ENCODE measurements at regions not wholly inside any gene's neighbourhood (a gene's known extent, or its start where the extent isn't known, plus 50 kb on each side); places are given as distances from the start of the nearest gene placed in this dataset.

GRCh38 chrY:8329431-8329830 lies 1007.8 kb upstream of the TSPY4 start:
- H3K4me3 ChIP-seq (ENCODE audit: low read depth, low read length) = no peak overlapping the region
- DNase-seq (ENCODE audit: low read depth) = no peak
- no peak for TF ChIP-seq CTCF (IDR thresholded peaks at IDR 0.05; ENCODE audit: low read depth, low read length, missing control alignments)

GRCh38 chrY:8329929-8330328 lies 1007.3 kb upstream of the TSPY4 start:
- TF ChIP-seq CTCF (IDR thresholded peaks at IDR 0.05; ENCODE audit: low read depth, low read length, missing control alignments) = no peak
- H3K4me3 ChIP-seq (ENCODE audit: low read depth, low read length) = no peak overlapping the region
- DNase-seq (ENCODE audit: low read depth) = no peak

GRCh38 chrY:8333328-8333727 lies 1003.9 kb upstream of the TSPY4 start:
- TF ChIP-seq CTCF (IDR thresholded peaks at IDR 0.05; ENCODE audit: low read depth, low read length, missing control alignments) = no peak
- DNase-seq (ENCODE audit: low read depth) = no peak

DNA sequence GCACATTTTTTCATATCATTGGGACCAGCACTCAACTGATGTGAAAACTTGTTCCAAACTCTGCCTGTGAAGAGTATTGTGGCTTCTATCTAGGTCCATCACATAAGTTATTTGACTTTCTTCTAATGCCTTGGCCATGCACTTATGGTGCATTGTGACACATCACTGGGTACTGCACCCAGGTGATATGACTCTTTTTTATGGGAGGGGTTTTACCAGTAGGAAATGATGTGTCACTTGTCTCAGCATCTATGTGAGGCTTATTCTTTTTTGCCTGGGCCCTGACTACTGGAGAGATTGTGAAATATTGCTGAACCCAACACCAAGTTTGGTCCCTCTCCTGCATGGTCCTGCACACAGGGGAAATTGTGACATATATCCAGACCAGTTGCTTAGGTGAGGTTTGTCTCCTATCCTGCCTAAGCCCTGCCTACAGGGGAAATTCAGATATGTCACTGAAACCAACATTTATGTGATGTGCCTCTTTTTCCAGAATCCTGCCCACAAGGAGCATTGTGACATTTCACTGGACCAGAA lies 1001.9 kb upstream of the TSPY4 start:
- TF ChIP-seq CTCF (IDR thresholded peaks at IDR 0.05; ENCODE audit: low read depth, low read length, missing control alignments) = no peak
- no peak for DNase-seq (ENCODE audit: low read depth)
- H3K4me3 ChIP-seq (ENCODE audit: low read depth, low read length) = no peak overlapping the region

More at GRCh38 chrY:8333328-8333727, 1003.9 kb upstream of the TSPY4 start:
- H3K4me3 ChIP-seq (ENCODE audit: low read depth, low read length) = no peak overlapping the region

- no peak for TF ChIP-seq CTCF (IDR thresholded peaks at IDR 0.05; ENCODE audit: low read depth, low read length, missing control alignments)
- no peak overlapping the region for H3K4me3 ChIP-seq (ENCODE audit: low read depth, low read length)
- DNase-seq (ENCODE audit: low read depth) = no peak
These were observed 1001.0 kb upstream of the TSPY4 start for GRCh38 chrY:8336112-8336774.

GRCh38 chrY:8341000-8341399 lies 996.3 kb upstream of the TSPY4 start:
- TF ChIP-seq CTCF (IDR thresholded peaks at IDR 0.05; ENCODE audit: low read depth, low read length, missing control alignments) = no peak
- no peak overlapping the region for H3K4me3 ChIP-seq (ENCODE audit: low read depth, low read length)
- DNase-seq (ENCODE audit: low read depth) = no peak

- H3K4me3 ChIP-seq (ENCODE audit: low read depth, low read length) = no peak overlapping the region
- TF ChIP-seq CTCF (IDR thresholded peaks at IDR 0.05; ENCODE audit: low read depth, low read length, missing control alignments) = no peak
- no peak for DNase-seq (ENCODE audit: low read depth)
These were observed 995.1 kb upstream of the TSPY4 start for GRCh38 chrY:8342173-8342572.
